8988T (cell line): ENCODE measurements at regions not wholly inside any gene's neighbourhood (a gene's known extent, or its start where the extent isn't known, plus 50 kb on each side); places are given as distances from the start of the nearest gene placed in this dataset.

Experiments
- DNase-seq: peaks from one replicate; pipeline ENCODE4 v3.0.0; 2011

DNA sequence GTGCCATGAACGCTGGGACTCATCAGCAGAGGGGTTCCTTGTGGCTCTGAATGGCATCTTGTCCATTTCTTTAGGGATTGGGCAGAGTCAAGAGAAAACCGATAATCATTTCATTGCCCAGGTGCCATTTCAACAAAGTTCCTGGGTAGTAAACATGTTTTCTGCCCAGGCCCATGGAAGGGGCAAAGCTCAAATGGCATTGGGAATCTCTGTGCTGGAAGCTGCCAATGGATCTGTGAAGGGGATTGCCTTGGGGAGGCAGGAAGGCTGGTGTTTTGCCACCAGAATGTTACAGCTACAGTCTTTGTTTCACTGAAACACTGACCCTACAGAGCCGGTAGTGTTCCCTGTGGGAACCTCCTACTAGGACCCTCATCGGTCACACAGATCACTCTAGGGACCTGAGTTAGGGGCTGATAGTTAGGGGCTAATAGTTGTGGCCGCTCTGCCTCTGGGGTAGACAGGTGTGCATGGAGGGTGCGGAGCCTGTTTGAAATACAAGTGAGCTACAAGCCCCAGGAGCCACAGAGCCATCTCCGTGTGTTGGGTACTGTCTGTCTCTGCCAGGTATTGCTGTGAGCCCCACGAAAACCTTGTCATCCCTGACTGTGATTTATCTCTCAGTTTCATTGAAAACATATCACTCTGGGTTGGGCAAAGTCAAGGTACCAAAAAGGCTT, 224.4 kb upstream of the COPS8 start:
- DNase-seq: no peak

DNA sequence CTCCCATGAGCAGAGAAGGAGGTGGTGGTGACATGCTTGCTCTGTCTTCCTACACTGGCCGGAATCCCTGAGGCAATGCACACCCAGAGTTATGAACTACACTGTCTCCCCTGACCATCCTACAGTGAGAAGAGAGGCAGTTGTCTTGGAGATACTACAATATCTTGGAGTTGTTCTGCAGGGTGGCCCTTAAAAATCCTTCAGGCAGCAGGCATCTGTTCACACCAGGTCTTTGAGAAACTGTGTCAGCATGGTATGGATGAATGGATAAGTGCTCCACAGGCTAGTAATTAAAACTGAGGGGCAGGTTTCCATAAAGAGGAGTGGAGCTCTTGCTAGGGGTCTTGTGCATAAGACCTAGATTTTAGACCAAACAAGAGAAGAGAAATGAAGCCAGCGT, 223.7 kb upstream of the COPS8 start:
- DNase-seq: no peak

DNA sequence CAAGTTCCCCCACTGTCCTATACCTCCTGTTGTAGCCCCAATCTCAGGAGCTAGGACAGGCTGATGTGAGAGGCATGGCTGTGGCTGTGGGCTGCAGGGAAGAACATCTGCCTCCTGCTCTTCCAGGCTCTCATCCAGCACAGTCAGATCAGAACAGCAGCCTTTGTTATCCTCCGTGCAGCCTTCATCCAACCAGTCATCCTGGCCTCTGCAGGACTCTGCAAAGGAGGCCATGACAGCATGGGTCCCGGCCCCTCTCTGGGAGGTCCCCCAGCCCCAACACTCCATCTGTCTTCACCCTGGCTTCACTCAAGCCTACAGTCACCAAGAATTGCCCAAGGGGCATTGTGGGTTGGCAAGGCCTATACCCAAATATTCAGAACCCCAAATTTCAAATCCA, 223.2 kb upstream of the COPS8 start:
- no peak for DNase-seq

DNA sequence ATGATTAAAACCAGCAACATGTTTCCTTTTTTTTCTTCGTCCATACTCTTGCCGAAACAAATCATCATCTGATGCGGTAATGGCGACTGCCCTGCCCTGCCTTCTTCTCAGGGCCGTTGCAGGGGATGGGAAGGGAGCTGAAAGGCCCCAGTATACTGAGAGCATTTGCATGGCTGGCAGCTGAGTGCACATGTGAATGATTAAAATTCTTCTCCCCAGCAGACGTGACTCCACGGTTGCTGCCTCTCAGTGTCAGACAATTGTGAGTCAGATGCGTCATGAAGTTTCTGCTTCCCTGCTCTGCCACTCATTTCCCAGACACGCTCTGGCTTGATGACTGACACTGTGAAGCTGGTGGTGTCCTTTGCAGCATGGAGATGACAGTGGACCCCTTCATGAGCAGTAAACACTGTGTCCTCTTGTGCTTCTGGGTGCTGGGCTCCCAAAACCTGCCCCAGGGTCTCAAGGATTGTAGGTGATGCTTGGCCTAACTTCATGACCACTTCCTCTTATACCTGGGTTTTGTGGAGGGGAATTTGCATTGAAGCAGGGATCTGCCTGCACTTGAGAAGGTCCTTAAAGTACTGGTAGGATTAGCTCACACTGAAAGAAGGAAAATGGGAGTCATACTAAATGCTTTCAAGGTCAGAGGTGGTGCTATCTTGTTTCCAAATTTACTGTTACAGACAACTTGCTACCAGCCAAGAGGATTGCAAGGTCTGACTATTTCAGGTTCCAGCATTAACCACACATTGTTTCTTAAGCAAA, 222.5 kb upstream of the COPS8 start:
- DNase-seq: no peak

DNA sequence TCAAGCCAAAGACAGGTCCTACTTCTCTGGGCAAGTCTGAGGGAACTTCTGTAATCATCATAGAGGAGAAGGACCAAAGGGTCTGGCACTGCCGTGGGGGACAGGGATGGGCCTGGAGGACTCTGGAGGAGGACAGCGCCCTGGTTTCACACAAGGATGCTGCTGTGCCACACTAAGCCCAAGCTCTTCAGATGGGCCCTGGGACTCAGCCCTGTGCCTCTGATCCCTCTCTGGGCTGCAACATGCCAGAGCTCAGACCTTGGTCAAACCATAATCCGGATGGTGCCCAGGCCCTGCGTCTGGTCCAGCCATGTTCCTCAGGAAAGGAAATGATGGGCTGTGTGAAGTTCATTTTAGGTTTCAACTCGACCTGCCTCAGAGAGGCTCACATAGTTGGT, 222.0 kb upstream of the COPS8 start:
- DNase-seq: no peak

DNA sequence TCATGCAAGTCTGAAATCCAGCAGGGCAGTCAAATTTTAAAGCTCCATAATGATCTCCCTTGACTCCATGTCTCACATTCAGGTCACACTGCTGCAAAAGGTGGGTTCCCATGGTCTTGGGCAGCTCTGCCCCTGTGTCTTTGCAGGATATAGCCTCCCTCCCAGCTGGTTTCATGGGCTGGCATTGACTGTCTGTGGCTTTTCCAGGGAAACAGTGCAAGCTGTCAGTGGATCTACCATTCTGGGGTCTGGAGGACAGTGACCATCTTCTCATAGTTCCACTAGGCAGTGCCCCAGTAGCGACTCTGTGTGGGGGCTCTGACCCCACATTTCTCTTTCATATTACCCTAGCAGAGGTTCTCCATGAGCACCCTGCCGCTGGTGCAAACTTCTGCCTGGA, 220.6 kb upstream of the COPS8 start:
- no peak for DNase-seq

DNA sequence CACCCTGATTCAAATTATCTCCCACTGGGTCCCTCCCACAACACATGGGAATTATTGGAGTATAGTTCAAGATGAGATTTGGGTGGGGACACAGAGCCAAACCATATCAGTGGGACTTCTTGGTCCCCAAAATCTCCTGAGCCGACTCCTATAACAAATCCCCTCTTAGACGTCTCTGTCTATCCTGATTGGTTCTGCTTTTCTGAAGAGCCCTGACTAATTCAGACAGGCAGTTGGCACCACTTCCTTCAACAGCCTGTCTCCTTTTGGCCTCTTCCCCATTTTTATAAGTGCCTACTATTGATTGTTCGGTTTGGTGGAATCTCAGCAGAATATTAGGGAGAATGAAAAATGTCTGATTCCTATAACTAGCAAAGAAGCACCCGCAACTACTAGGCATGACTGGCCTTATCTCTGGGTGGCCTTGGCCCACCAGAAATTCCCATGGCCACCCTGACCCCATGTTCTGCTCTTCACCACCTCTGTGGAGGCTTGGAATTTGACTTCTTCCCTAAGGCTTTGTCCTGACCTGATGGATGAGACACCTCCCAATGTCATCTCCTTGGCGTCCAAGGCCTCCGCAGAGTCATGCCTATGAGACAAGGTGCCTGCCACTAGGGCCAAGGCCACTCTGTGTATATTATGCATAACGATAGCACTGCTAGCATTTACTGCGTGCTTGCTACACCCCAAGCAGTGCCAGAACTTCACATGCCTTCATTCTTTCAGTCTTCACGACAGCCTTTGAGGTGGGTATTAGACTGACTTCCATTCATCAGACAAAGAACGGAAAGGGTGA, 218.9 kb upstream of the COPS8 start:
- no peak for DNase-seq

DNA sequence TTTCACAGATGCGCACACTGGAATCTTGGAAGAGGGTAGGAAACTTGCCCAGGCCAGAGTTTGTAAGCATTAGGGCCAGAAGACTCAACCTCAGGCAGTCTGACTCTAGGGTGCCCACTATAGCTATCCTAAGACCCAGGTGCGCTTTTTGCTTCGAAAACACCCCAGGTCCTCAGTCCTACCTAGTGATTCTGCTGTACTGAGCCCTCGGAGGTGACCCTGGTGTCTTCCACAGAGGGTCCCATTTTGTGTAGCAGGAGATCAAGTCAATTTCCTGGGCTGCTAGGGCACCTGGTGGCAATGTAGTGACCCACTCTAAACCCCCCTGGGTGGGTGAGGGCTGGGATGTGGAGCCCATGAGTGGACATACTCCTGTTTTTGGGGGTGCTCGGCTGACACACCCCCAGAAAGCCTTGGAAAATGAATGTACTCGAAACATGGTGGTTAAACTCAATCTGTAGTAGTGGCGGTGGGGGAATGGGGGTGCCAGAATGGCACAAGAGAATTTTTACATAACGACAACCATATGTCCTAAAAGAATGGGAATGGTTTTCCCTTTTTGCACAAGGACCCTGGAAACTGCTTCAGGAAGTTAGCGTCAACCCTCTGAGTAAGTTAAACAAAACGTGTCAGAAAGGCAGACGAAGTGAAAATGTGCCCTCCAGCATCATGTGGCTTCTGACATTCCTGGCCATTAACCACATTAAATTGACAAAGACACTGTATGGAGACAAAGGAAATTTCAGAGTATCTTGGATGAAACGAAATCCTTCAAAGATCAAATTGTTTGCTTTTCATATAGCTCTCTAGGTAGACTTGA, 218.0 kb upstream of the COPS8 start:
- DNase-seq: no peak

DNA sequence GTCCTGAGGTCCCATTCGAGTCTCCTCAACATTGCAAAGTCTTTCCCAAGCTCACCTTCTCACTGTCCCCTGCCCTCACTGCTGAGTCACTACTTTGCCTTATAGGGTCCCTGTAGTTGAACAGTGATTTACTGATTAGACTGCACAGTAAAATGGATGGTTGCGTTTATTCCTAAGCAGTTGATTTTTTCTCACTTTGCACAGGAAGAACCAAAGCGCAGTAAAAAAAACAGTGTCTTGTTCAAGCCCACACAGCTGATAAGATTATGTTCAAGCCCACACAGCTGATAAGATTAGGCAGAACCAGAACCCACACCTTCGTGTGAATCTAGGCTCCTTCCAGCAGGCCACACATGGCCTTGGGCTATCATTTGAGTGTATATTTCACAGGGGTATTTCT, 215.3 kb upstream of the COPS8 start:
- no peak for DNase-seq

DNA sequence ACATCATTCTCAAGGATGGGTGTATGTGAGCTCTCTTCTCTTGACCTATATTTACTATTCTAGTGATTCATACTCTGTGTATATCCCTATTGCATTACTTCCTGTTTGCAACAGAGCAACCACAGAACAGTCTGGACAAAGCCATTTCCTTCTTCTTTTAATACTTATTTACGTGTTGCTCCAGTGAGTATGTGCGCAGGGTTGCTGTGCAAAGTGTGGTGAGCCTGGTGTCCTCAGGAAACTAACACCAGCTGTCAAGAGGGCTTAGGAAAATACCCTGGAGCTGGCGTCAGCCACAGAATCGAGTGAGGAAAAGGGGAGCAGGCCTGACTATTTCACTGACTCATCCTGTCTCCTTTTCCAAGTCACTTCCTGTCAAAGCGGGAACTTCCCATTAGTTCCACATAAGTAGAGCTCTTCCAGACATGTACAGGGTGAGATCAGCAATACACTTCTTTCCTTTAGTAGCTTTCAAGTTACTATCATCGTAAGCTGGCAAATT, 214.1 kb upstream of the COPS8 start:
- DNase-seq: peak; percentile 46

DNA sequence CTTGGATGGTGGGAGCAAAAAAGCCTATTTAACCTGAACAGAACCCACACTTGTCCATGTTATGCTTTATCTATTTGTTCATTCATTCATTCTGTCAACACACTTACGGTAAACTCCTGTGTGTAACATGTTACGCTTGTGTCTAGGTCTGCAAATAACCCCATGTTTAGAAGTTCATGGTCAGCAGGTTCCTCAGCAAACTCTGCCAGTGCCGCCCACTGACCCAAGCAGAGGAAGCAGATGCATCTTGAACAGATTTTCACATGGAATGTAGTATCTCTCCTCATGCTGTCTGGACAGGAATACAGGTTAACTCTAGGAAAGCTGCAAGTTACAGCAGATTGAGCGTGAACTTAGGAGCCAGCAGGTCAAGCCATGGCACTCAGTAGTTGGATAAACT, 213.7 kb upstream of the COPS8 start:
- DNase-seq: no peak

DNA sequence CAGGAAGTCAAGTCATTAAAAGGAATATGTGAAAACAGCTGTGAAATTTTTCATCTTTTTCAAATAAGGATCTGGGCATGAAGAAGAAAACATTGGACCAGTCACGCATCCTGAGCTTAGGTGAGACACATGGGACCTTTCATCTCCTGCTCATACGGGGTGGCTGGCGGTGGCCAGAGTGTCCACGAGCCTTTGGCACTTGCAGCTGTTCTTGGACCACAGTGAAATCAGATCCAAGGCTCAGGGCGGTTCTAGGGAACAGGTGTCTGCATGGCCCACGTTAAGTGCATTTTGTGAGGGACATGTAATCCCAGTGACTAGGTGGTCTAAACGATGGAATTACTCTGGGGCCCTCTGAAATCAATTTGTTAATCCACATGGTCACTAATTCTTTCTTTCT, 212.7 kb upstream of the COPS8 start:
- DNase-seq: no peak

DNA sequence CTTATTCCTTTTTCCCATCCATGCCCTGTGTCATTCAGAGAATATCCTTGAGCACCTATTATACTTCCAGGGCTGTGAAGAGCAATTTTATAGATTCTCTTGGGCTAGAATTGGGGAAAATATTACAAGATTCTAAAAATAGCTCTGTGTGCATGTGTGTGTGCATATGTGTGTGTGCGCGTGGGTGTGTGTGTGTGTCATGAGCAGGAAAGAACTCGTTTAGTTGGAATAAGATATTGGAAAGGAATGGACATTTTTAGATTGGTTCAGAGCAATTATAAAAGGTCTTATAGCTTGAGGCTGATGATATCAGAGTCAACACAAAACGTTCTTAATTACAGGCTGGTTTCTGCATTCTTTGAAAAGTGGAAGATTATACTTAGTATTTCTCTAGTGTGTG, 212.1 kb upstream of the COPS8 start:
- no peak for DNase-seq

DNA sequence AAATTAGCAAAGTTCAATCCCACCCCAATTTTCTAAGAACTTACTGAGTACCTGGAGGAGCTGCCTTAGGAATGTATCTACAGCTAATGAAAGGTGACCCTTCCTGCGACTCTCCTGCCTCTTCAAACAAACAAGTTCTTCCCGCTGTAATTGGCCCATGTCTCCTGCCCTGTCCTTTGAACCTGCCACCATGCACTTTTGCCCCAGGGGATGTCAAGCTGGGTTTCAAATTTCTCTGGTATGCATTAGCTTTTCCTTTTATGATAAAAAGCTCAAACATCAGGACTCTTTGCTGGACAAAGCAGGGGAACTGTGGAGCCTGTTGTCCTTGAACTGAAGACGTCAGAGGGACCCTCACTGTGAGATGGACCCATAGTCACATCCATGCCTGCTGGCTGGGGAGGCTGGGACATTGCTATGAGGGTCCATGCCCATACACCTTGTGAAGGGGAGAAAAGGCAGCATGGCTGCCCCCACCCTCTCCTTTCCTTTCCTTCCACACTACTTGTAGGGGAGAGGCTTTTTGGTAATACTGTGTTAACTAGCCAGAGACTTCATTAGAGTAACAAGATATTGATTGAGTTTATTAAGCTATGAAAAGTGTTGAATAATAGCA, 210.7 kb upstream of the COPS8 start:
- no peak for DNase-seq

DNA sequence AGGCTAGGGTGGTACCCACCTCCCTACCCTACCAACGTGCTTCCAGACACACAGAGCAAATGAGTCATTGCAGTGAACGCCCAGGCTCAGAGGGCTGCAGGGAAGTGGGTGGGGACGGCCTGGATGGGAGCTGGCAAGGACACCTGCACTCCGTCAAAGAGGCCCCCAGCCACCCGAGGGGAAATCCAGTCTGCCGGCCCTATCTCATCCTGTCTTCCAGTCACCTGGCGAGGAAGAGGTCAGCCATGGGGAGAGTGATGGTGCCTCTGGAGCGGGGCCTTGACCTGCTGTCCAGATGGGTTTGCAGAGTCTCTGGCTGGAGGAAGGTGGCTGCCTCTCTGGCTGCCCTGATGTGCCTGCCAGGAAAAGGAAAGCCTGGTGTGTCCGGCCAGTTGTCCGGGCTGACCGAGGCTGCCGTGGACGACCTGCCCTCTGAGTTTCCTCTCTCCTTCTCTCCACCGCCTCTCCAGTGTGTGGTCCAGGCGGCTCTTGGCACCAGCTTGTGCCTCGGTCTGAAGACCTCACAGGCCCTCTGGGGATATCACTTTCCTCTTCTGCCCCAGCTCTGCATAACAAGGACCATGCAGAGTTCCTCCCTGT, 209.7 kb upstream of the COPS8 start:
- no peak for DNase-seq

DNA sequence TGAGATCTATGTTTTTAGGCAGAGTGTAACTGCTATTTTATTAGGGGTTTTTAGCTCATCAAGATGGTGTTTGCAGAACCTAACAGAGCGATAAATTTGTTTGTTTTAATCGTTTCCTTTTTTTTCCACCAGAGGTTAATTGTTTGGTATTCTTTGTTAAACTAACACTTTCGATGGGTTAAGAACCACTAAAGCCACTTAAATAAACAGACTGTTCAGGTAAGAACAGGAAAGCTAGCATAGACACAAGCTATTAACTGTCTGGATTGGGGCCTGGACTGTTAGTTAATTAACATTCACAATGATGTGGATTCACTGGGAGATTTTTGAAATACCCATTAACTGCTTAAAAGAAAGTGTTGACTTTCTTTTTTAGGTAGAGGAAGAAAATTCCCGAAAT, 209.0 kb upstream of the COPS8 start:
- DNase-seq: no peak

DNA sequence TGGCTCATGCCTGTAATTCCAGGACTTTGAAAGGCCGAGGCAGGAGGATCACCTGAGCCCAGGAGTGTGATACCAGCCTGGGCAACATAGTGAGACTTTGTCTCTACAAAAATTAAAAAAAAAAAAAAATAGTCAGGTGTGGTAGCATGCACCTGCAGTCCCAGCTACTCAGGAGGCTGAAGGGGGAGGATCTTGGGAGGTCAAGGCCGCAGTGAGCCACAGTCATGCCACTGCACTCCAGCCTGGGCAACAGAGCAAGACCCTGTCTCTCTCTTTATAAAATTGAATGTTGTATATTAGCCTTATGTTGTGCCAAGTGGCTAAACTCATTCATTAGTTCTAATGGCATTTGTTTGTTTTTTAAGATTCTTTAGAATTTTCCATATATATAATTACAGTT, 207.7 kb upstream of the COPS8 start:
- DNase-seq: no peak

DNA sequence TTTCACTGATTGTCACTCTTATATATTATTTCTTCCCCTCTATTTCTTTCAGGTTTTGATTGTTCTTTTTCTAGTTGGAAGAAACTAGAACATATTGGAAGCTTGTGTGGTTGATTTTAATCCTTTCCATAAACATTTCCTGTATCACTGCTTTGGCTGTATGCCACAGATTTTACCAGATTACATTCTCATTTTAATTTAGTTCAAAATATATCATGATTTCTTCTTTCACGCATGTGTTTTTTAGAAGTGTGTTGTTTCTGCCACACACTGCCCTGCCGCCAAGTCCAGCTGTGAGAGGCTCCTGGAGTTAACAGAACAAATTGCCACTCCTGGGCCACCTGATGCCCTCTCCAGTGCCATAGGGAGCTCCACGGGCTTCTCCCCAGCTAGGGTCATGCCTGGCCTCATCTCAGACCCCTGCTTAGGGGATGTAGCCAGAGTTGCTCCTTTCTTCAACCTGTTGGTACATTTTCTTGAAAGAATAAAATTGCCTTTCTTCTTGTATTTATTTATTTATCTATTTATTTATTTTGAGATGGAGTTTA, 206.2 kb upstream of the COPS8 start:
- DNase-seq: no peak

DNA sequence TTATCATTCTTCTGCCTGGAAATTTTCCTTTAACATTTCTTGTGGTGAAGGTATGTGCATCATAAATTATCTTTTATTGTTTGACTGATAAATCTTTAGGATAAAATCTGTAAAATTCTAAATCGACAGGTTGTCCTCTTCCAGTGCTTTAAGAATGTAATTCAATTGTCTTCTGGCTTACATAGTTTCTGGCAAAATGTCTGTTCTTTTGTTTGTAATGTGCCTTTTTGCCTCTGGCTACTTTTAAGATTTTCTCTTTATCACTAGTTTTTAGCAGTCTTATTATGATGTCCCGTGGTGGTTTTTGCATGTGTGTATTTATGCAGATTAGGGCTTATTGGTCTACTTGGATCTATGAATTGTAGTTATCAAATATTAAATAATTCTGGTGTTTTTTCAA, 203.6 kb upstream of the COPS8 start:
- DNase-seq: no peak

DNA sequence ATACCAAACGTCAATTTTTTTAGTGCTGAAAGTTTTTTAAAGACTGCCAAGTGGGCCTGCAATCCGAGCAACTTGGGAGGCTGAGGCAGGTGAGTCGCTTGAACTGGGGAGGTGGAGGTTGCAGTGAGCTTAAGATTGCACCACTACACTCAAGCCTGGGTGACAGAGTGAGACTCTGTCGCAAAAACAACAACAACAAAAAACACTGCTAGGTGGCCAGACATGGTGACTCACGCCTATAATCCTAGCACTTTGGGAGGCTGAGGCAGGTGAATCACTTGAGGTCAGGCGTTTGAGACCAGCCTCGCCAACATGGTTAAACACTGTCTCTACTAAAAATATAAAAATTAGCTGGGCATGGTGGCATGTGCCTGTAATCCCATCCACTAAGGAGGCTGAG, 202.8 kb upstream of the COPS8 start:
- DNase-seq: no peak

DNA sequence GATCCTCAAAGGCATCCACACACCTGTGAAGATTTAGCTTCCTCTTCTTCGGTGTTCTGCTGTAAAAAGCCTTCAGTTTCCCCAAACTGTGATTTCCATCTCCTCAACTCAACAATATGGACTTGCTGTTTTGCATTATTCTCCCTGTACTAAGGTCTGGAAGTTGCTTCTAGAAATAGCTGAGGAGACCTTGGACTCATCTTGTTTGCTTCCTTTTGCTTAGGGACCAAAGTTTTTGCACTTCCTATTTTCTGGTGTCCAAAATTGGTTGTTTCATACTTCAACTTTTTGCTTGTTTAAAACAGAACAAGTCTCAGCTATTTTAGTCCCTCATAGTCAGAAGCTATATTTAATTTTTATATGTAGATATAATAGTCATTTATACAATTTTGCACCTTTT, 201.9 kb upstream of the COPS8 start:
- DNase-seq: no peak
